Nephron (organoid): ENCODE measurements at regions not wholly inside any gene's neighbourhood (a gene's known extent, or its start where the extent isn't known, plus 50 kb on each side); places are given as distances from the start of the nearest gene placed in this dataset.

Experiments used
- H3K27ac Mint-ChIP-seq, 3 experiments: 2 replicates each; pipeline ENCODE4 v1.8.0; 2020; ENCODE audit warnings: mixed read lengths in 3 of 3, mild to moderate bottlenecking in 2 of 3, moderate library complexity in 1 of 3
- H3K27me3 Mint-ChIP-seq: 2 replicates; pipeline ENCODE4 v1.8.0; 2021; ENCODE audit warnings: low read depth, mild to moderate bottlenecking, moderate library complexity, mixed read lengths
- H3K36me3 Mint-ChIP-seq: 2 replicates; pipeline ENCODE4 v1.8.0; 2020; ENCODE audit warnings: low read depth, mixed read lengths
- H3K4me1 Mint-ChIP-seq: 2 replicates; pipeline ENCODE4 v1.8.0; 2020; ENCODE audit warnings: mixed read lengths
- H3K4me3 Mint-ChIP-seq, 3 experiments: 2 replicates each; pipeline ENCODE4 v1.8.0; 2020; ENCODE audit warnings: mild to moderate bottlenecking in 3 of 3, mixed read lengths in 3 of 3, moderate library complexity in 2 of 3
- H3K9me3 Mint-ChIP-seq: 2 replicates; pipeline ENCODE4 v1.8.0; 2020; ENCODE audit warnings: mixed read lengths
- TF ChIP-seq, protein P1 (sequence below), 3 experiments: fragments of 200-600 bp; sonication (generic); IDR thresholded peaks; one replicate each; pipeline ENCODE4 v1.5.0; 2021; ENCODE audit warnings: antibody characterized with exemption in 3 of 3; ENCODE audit not compliant: unreplicated experiment in 3 of 3

DNA sequence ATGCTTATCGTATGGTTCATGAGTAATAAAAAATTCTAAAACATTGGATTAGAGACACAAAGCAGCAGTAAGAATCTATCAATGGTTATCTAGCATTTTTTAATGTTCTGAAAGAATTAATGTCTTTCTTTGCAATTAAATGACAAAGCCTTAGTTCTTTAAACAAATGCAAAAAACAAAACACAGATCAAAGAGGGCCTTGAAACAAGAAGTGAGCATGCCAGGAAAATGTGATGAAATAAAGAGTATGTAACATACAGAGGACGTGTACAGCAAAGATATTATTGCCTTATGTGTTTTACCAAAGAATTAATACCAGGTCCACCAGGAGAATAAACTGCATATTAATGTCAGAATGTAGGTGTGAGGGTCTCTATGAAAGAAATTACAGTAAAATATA lies 812.3 kb upstream of the GRAMD2B start:
- Mint-ChIP-seq H3K27me3 (no peaks in the 10 kb centered on the region), H3K4me1 (peaks cover 24% of the 10 kb centered on the region), H3K36me3 (no peaks in the 10 kb centered on the region), H3K27ac (peak overlapping the region in 2 of 3 experiments; percentile 9 to 17), H3K4me3 (no peak overlapping the region), H3K9me3 (no peaks in the 10 kb centered on the region)
- TF ChIP-seq, protein P1, sequence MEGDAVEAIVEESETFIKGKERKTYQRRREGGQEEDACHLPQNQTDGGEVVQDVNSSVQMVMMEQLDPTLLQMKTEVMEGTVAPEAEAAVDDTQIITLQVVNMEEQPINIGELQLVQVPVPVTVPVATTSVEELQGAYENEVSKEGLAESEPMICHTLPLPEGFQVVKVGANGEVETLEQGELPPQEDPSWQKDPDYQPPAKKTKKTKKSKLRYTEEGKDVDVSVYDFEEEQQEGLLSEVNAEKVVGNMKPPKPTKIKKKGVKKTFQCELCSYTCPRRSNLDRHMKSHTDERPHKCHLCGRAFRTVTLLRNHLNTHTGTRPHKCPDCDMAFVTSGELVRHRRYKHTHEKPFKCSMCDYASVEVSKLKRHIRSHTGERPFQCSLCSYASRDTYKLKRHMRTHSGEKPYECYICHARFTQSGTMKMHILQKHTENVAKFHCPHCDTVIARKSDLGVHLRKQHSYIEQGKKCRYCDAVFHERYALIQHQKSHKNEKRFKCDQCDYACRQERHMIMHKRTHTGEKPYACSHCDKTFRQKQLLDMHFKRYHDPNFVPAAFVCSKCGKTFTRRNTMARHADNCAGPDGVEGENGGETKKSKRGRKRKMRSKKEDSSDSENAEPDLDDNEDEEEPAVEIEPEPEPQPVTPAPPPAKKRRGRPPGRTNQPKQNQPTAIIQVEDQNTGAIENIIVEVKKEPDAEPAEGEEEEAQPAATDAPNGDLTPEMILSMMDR (IDR thresholded peaks at IDR 0.05; ENCODE audit: unreplicated experiment in 3 of 3): no peak

- no peak overlapping the region for H3K27ac Mint-ChIP-seq
- no peak overlapping the region for H3K4me3 Mint-ChIP-seq
- H3K9me3 Mint-ChIP-seq: no peaks in the 10 kb centered on the region
- H3K27me3 Mint-ChIP-seq: no peaks in the 10 kb centered on the region
- TF ChIP-seq, protein P1 (IDR thresholded peaks at IDR 0.05; ENCODE audit: unreplicated experiment in 3 of 3): no peak
- H3K36me3 Mint-ChIP-seq: no peaks in the 10 kb centered on the region
- H3K4me1 Mint-ChIP-seq: peaks cover 24% of the 10 kb centered on the region
Measured at GRCh38 chr5:125611541-125611940, 811.7 kb upstream of the GRAMD2B start.

DNA sequence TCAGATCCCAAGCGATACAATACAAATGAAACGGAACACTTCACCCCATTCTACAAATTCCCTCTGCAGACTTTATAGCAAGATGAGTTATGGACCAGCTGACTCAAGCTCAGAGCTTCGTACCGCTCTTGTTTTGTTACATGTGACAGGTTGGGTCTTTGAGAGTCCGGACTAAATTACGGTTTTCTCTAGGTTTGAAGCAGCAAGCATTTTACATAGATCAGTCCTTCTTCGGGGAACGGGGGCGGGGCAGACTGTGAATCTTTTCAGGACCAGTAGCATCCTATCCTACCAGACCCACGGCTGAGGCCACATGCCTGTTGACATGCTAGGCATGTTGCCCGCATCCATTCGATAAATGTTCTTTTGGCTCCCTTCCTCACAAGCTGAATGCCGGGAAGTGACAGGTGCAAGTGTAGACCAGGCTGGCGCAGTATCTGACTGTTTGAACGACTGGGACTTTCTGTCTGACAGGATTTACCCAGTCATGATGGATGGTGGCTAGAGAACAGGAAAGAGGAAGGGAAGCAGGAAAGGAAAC lies 811.0 kb upstream of the GRAMD2B start:
- Mint-ChIP-seq H3K4me1 (peaks cover 24% of the 10 kb centered on the region), H3K27me3 (no peaks in the 10 kb centered on the region), H3K36me3 (no peaks in the 10 kb centered on the region), H3K27ac (peak overlapping the region; percentile 37 to 63 (median 53)), H3K9me3 (no peaks in the 10 kb centered on the region), H3K4me3 (peak overlapping the region in 1 of 3 experiments; percentile 35)
- TF ChIP-seq, protein P1 (IDR thresholded peaks at IDR 0.05; ENCODE audit: unreplicated experiment in 3 of 3): no peak

GRCh38 chr5:125612776-125613175 lies 810.4 kb upstream of the GRAMD2B start:
- peak overlapping the region in 1 of 3 experiments; percentile 35 for H3K4me3 Mint-ChIP-seq
- no peaks in the 10 kb centered on the region for H3K36me3 Mint-ChIP-seq
- H3K27me3 Mint-ChIP-seq: no peaks in the 10 kb centered on the region
- peaks cover 24% of the 10 kb centered on the region for H3K4me1 Mint-ChIP-seq
- TF ChIP-seq, protein P1 (IDR thresholded peaks at IDR 0.05; ENCODE audit: unreplicated experiment in 3 of 3): no peak
- H3K27ac Mint-ChIP-seq: peak overlapping the region; percentile 37 to 63 (median 53)
- no peaks in the 10 kb centered on the region for H3K9me3 Mint-ChIP-seq

GRCh38 chr5:125630237-125630636 lies 793.0 kb upstream of the GRAMD2B start:
- H3K27me3 Mint-ChIP-seq: no peaks in the 10 kb centered on the region
- H3K36me3 Mint-ChIP-seq: no peaks in the 10 kb centered on the region
- H3K4me1 Mint-ChIP-seq: peaks cover 6% of the 10 kb centered on the region
- no peak overlapping the region for H3K27ac Mint-ChIP-seq
- TF ChIP-seq, protein P1 (IDR thresholded peaks at IDR 0.05; ENCODE audit: unreplicated experiment in 3 of 3): no peak
- H3K4me3 Mint-ChIP-seq: no peak overlapping the region
- peaks cover 9% of the 10 kb centered on the region for H3K9me3 Mint-ChIP-seq

DNA sequence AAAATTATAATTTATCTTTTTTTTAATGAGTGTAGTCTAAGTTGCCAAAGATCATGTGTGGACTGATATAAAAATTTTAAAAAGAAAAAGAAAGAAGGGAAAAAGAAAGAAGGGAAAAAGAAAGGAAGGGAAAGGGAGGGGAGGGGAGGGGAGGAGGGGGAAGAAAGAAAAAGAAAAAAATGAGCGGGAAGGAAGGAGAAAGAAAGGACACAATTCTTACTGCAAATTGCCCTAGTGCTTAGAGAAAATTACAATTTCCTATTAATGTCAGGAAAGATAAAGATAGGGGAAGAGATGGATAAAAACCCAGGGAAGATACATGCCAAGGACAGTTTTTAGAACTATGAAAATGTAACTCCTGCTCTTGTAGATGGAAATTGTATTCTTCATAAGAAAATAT lies 789.7 kb upstream of the GRAMD2B start:
- Mint-ChIP-seq H3K27me3 (no peaks in the 10 kb centered on the region), H3K36me3 (no peaks in the 10 kb centered on the region), H3K4me1 (peaks cover 12% of the 10 kb centered on the region), H3K27ac (no peak overlapping the region), H3K9me3 (peaks cover 5% of the 10 kb centered on the region), H3K4me3 (no peak overlapping the region)
- TF ChIP-seq, protein P1 (IDR thresholded peaks at IDR 0.05; ENCODE audit: unreplicated experiment in 3 of 3): no peak
